SK-MEL-5 (cell line): ENCODE measurements at regions not wholly inside any gene's neighbourhood (a gene's known extent, or its start where the extent isn't known, plus 50 kb on each side); places are given as distances from the start of the nearest gene placed in this dataset.
A peak's percentile ranks its signal among the peaks of the same experiment; 100 is the strongest.
"Not testable (repeated sequence)": the region's sequence is repeated elsewhere in the genome, so short reads cannot be mapped to it uniquely, and the experiment has no call there.

ENCODE experiments used
- DNase-seq: peaks from one replicate; pipeline ENCODE4 v3.0.0-alpha.2; 2016; ENCODE audit warnings: low read depth, low spot score
- in situ Hi-C: cut with HindIII; loops from 2 replicates; pipeline ENCODE4 v1.10.0; 2016; ENCODE audit warnings: low sequenced_read_pairs, high pct_unique_total_duplicates, low pct_unique_long_range_greater_than_20kb

DNA sequence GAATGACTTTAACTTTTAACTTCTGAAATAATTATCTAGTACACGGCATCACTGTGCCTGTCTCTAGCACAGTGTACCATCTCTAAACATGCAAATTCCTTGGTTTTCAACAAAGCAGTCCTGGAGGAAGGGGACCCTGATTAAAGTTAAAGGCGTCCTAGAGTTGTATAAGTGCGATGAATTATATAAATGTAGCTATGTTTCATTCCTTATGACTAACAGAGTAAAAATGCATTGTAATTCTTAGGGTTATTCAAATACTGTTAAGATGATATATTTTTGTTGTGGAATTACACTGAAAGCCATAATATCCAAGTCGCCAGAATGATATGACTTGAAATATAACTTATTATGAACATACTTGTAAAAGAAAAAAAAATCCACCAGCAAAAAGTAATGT is 544.9 kb upstream of the LINC00305 start:
- in situ Hi-C loops, result no loop called here
- no peak for DNase-seq

GRCh38 chr18:64692826-64693225 is 543.9 kb upstream of the LINC00305 start:
- DNase-seq, result no peak
- in situ Hi-C loops, result no loop called here

GRCh38 chr18:64679121-64679520 is 530.2 kb upstream of the LINC00305 start:
- in situ Hi-C loops, result no loop called here
- peak; percentile 5 for DNase-seq

DNA sequence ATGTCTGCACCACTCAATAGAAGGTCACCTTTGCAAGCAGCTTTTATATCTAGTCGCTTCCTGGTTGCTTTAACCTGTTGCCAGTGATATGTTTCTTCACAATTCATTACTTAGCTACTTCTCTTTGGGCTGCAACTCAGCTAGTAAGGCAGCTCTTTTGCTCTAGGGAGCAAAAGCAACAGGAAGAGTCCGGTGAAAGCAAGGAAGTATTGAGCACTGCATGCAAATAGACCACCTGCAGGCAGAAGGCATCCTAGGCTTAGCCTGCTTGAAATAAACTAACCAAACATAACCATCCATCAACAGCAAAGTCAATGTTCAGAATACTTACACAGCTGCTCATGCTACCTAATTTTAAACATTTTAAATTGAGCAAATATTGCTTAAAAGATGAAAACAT is 529.2 kb upstream of the LINC00305 start:
- in situ Hi-C loops, result no loop called here
- DNase-seq, result no peak

GRCh38 chr18:64674694-64675093 is 525.8 kb upstream of the LINC00305 start:
- in situ Hi-C loops, result no loop called here

DNA sequence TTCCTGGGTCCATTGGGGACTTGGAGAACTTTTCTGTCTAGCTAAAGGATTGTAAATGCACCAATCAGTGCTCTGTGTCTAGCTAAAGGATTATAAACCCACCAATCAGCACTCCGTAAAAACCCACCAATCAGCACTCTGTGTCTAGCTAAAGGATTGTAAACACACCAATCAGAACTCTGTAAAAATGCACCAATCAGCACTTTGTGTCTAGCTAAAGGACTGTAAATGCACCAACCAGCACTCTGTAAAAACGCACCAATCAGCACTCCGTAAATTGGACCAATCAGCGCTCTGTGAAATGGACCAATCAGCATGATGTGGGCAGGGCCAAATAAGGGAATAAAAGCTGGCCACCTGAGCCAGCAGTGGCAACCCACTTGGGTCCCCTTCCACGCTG is 522.4 kb upstream of the LINC00305 start:
- in situ Hi-C loops, DNase-seq: not testable (repeated sequence)

More at GRCh38 chr18:64674694-64675093, 525.8 kb upstream of the LINC00305 start:
- DNase-seq, result no peak

DNA sequence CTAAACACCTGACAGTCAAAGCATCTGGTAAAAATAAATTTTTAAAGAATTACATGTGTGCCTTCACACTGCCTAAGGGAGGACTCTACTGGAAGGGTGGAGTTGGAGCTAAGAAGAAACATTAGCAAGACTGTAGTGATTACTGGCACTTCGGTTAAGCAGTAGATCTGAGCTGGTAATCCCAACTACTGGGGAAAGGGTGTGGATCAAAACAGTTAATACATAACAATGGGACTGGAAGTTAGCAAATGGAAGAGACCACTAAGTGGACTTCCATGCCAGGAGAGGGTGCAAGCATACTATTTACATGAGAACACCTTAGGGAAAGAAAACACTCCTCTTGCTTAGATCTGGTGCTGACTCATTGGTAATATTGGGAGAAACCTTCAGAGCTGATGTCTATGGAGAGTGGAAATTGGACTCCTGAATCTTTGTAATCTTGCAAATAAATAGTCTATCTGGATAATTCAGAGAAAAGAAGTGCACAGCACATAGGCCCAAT is 519.6 kb upstream of the LINC00305 start:
- in situ Hi-C loops, result no loop called here

DNA sequence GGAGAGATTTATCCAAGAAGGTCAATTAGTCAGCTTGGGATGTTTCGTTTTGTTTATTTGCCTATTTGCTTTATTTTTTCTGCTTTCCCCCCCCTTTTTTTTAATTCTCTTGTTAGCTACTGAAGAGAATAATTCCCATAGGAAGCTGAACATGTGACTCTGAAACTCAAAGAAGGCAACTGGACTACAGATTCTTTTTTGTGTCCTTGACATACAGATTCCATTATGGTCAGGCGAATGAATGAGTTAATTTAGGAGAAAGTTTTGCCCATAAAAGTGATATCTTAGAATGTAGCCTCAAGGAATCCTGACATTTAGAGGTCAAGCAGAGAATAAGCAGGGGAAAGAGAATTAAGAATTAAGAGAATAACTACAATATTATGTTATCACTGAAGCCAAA is 514.2 kb upstream of the LINC00305 start:
- in situ Hi-C loops, result no loop called here
- peak; percentile 96 for DNase-seq

More for the DNA sequence above, 519.6 kb upstream of the LINC00305 start:
- peak; percentile 15 for DNase-seq

- in situ Hi-C loops, result no loop called here
- DNase-seq, result no peak
Measured at GRCh38 chr18:64659196-64659595, 510.3 kb upstream of the LINC00305 start.

DNA sequence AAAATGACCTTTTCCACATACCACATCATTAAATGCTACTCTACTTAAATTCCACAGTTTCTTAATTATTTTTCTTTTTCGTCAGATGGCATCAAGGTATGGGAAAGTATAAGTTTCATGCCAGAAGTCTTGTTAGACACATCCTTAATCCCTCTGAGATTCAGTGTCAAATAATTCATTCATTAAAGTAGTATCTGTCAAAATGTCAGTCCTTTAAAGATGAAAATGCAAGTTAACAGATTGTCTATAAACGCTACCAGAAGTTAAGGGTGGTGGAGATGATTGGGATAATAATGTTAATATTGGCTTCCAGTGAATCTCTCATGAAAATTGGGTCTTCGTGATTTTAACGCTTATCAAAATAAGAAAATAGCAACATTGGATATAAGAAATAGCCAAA is 504.2 kb upstream of the LINC00305 start:
- in situ Hi-C loops, result no loop called here
- no peak for DNase-seq

GRCh38 chr18:64650068-64650467 is 501.2 kb upstream of the LINC00305 start:
- in situ Hi-C loops, result no loop called here
- no peak for DNase-seq

- in situ Hi-C loops, result no loop called here
- no peak for DNase-seq
Measured at GRCh38 chr18:64645753-64646152, 496.9 kb upstream of the LINC00305 start.

DNA sequence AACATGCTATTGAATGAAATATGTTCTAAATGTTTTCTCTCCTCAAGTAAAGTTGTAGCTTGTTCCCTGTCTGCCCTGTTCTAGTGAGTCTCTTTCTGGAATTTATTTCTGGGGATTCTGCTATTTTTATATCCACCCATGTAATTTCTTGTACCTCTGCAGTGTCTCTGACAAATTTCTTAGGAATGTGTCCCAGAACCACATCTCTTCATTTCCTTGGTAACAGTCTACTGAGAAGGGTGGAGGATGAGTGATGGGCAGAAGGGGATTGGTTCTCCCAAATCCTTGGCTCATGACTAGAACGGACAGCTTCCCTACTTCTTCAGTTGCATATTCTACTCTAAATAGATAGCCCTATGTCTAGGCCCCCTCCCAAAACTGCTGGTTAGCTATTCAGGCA is 490.6 kb upstream of the LINC00305 start:
- in situ Hi-C loops, result no loop called here
- no peak for DNase-seq

DNA sequence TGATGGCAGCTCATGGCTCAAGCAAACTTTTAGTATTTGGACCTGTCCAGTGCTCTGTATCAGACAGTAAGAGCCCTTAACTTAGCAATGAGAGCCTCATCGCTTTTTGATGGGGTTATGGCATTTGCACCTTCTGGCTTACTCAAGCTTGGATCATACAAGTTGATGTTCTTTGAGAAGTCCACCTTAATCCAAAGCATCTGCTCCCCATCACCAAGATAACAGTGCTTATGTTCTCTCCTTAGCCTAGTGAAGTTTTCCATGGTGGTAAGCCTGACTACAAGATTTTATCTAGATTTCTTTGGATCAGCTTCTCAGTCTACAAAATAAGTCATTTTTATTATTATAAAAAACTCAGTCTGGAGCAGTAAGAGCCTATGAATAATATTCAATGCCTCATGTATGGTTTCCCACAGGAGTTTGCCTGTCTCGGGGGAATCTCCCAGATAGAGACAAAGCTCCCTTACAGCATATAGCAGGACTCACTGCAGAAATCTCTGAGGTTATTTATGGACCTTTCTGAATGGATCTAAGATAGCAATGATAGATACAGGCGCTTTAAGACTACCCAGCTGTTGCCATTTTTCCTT is 472.2 kb upstream of the LINC00305 start:
- in situ Hi-C loops, result no loop called here
- no peak for DNase-seq

DNA sequence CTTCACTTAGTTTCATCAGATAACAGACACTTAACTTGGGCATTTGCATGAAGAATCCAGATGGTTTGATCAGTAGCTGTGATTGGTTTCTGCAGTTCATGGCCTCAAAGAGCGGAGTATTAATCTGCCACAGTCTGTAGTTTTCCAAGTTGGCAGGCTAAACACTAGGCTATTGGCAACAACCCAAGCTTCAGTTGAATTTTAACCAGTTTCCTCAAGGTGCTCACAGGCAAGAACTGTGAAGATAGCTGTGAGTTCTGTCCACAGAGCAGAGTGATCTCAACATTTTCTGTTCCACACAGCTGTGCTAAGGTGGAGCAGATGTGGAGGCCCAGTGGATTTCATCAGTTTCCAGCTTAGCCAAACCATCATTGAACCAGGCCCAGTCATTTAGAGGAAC is 469.5 kb upstream of the LINC00305 start:
- no peak for DNase-seq
- in situ Hi-C loops, result no loop called here

GRCh38 chr18:64615021-64615420 is 466.1 kb upstream of the LINC00305 start:
- in situ Hi-C loops, result no loop called here
- DNase-seq, result no peak

GRCh38 chr18:64614446-64614845 is 465.6 kb upstream of the LINC00305 start:
- DNase-seq, result no peak
- in situ Hi-C loops, result no loop called here

GRCh38 chr18:64592246-64592645 is 443.4 kb upstream of the LINC00305 start:
- in situ Hi-C loops, result no loop called here
- no peak for DNase-seq

GRCh38 chr18:64589000-64589399 is 440.1 kb upstream of the LINC00305 start:
- no peak for DNase-seq
- in situ Hi-C loops, result no loop called here

GRCh38 chr18:64566456-64566855 is 417.6 kb upstream of the LINC00305 start:
- no peak for DNase-seq
- in situ Hi-C loops, result no loop called here
